GM18867 (cell line): ENCODE measurements at regions not wholly inside any gene's neighbourhood (a gene's known extent, or its start where the extent isn't known, plus 50 kb on each side); places are given as distances from the start of the nearest gene placed in this dataset.

Experiments
- ATAC-seq: cut with Tn5 transposase; IDR thresholded peaks from one replicate; pipeline ENCODE4 v1.9.1; 2021; ENCODE audit warnings: mild to moderate bottlenecking, moderate library complexity; ENCODE audit not compliant: unreplicated experiment

GRCh38 chr5:107219993-107220392 lies 450.7 kb downstream of the EFNA5 start:
- ATAC-seq = no peak

GRCh38 chr5:107218457-107219193 lies 452.1 kb downstream of the EFNA5 start:
- ATAC-seq = no peak

DNA sequence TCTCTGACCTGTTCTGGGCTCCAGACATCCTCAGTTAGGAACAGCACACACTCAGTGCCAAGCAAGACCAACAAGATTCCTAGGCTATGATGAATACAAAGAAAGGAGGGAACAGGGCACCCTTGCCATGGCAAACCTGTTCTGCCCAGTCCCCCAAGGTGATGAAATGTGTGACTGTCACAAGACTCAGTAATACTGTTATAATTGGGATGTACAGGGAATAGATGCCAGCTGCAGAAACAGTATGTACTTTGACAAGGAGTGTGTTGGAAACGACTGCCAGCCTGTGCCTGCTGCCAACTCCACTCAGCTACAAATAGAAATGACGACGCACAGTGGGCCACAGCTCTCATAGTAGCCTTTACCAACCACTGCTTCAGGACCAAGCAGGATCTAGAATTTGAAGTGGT lies 453.0 kb downstream of the EFNA5 start:
- ATAC-seq = no peak

GRCh38 chr5:107216587-107216986 lies 454.1 kb downstream of the EFNA5 start:
- peak; percentile 47 for ATAC-seq

- no peak for ATAC-seq
Observed at GRCh38 chr5:107215611-107216010, 455.1 kb downstream of the EFNA5 start.

DNA sequence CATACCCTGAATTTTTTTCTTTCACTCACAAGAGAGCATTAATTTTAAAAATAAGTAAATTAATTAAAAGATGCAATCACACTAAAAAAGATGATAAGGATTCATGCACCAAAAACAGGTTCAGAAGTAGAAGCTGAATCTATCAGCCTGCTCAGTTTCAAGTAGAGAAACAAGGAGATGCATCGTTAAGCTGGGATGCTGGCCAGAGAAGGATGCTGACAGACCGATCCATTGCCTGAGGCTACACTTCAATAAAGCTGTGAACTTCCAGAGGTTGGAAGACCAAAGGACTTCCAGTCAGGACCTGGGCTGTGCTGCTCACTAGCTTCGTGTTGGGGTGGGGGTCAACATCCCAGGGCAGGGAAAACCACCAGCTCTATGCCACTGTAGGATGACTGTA lies 457.7 kb downstream of the EFNA5 start:
- no peak for ATAC-seq

DNA sequence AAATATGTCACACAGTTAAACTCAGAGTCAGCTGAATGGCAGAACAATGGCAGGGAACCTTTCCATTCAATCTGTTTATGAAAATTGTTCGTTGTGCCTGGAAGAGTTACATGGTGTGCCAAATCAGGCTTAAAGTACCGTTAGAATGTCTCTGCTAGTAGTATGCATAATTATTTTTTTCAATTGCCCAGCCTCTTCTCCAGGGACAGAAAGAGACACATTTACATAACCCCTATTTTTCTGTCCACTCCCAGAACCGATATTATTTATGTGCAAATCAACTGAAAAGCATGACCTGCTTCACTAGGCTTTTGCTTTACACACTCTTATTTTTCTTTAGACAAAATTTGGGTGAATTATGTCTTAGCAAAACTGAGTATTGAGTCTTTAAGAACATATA lies 459.1 kb downstream of the EFNA5 start:
- ATAC-seq = no peak

GRCh38 chr5:107208867-107209266 lies 461.9 kb downstream of the EFNA5 start:
- ATAC-seq = no peak

- no peak for ATAC-seq
Observed at GRCh38 chr5:107204413-107204812, 466.3 kb downstream of the EFNA5 start.

DNA sequence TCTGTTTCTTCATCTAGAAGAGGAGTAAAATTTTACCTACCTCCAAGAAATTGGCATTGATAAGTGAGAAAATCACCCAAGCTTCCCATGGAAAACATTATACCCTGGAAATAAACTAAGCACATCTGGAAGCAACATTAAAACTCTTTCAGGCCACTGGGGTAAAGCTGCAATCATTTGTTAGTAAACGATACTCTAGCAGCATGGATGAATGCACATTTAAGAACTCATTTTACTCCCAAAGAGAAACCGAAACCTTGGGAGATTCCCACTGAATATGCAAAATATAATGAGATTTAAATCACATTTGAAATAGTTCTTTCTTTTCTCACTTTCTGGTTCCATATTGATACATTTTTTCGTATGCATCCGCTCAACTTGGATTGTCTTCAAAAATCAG lies 467.5 kb downstream of the EFNA5 start:
- ATAC-seq = no peak

- no peak for ATAC-seq
Observed at GRCh38 chr5:107199756-107200155, 471.0 kb downstream of the EFNA5 start.

GRCh38 chr5:107196500-107197059 lies 474.2 kb downstream of the EFNA5 start:
- ATAC-seq = no peak

GRCh38 chr5:107195890-107196395 lies 474.8 kb downstream of the EFNA5 start:
- no peak for ATAC-seq

GRCh38 chr5:107184871-107185270 lies 485.9 kb downstream of the EFNA5 start:
- ATAC-seq = no peak

- no peak for ATAC-seq
Observed at GRCh38 chr5:107184066-107184465, 486.7 kb downstream of the EFNA5 start.

DNA sequence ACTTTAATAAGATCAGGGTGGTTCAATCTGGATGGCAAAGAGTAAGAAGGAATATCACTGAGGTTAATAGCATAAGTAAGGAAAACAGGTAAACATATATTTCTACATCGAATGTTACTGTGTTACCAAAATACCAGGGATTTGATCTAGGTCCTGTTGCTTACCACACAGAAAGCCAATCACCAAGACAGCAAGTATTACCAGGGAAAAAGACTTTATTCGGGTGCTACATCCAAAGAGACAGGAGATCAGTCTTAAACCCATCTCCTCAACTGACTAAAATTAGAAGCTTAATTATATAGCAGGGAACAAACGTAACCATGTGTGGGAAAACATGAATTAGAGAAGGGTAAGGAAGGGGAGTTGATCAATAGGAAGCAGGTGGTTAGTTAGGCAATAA lies 500.1 kb downstream of the EFNA5 start:
- ATAC-seq = no peak

DNA sequence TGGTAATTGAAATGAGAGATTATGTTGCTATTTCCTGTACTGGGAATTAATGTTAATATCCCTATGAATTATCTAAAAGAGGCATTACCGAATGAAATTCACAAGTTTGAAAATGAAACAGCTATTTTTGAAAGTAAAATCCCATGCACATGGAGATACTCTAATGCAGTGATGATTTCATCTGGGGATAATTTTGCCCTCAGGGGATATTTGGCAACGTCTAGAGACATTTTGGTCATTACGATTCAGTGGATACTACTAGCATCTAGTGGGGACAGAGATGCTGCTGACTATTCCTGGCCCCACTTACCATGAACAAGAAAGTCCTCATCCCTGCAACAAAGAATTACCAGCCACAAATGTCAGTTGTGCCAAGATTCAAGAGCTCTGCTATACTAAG lies 500.9 kb downstream of the EFNA5 start:
- no peak for ATAC-seq

- ATAC-seq = no peak
Observed at GRCh38 chr5:107168848-107169752, 501.6 kb downstream of the EFNA5 start.

GRCh38 chr5:107168086-107168485 lies 502.7 kb downstream of the EFNA5 start:
- no peak for ATAC-seq

- ATAC-seq = no peak
Observed at GRCh38 chr5:107165296-107165695, 505.4 kb downstream of the EFNA5 start.

DNA sequence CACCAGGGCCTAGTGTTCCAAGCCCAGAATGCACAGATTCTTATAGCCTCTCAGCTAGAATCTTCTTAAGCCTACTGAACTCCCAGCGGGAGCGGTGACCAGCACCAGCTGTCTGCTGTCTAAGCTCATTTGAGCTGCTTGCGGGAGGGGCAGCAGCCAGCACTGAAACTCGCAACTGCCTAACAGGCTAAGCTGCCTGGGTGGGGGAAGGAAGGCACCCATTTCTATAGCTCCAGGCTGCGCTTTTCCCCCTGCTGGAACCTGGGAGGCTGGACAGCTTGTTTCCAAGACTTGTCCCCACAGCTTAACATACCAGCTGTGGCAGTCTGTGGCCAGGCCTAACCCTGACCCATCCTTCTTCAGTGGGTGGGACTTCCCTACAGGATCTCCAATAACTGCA lies 512.9 kb downstream of the EFNA5 start:
- no peak for ATAC-seq

GRCh38 chr5:107155707-107156106 lies 515.0 kb downstream of the EFNA5 start:
- no peak for ATAC-seq
